ENCODE measurements at regions not wholly inside any gene's neighbourhood (a gene's known extent, or its start where the extent isn't known, plus 50 kb on each side); places are given as distances from the start of the nearest gene placed in this dataset.

- FAIRE-seq (no peak), DNase-seq (ENCODE audit: low read depth, low spot score) (no peak)
- POLR2A ChIA-PET: no interaction called here
- intact Hi-C loops (cut with micrococcal nuclease): no loop called here
- Histone ChIP-seq H3K79me2 (ENCODE audit: control insufficient read depth, insufficient read depth, low read length) (no peaks in the 10 kb centered on the region), H3K27ac (ENCODE audit: insufficient read depth, low read depth, low read length) (no peak overlapping the region), H3K36me3 (ENCODE audit: control insufficient read depth in 2 of 2, extremely low read depth in 1 of 2, insufficient read depth in 2 of 2, low read length in 2 of 2) (no peaks in the 10 kb centered on the region), H4K20me1 (replicated peaks; ENCODE audit: control insufficient read depth, extremely low read depth, insufficient read depth, low read length) (no peaks in the 10 kb centered on the region), H3K27me3 (ENCODE audit: control insufficient read depth in 2 of 2, insufficient read depth in 2 of 2, low read length in 2 of 2) (no peaks in the 10 kb centered on the region), H3K4me1 (ENCODE audit: control insufficient read depth, extremely low read depth, insufficient read depth, low read length) (no peaks in the 10 kb centered on the region), H3K9me1 (replicated peaks; ENCODE audit: control insufficient read depth, extremely low read depth, insufficient read depth, low read length) (no peaks in the 10 kb centered on the region), H3K9ac (replicated peaks; ENCODE audit: extremely low read depth, insufficient read depth, low read length) (no peak overlapping the region), H3K4me3 (replicated peaks in 1 of 3; ENCODE audit: insufficient read depth in 1 of 3, low read depth in 1 of 3, low read length in 3 of 3) (no peak overlapping the region), H3K9me3 (replicated peaks; ENCODE audit: control insufficient read depth, insufficient read depth, low read length) (no peaks in the 10 kb centered on the region), H2AFZ (ENCODE audit: low read depth, low read length) (no peak overlapping the region), H3K4me2 (ENCODE audit: insufficient read depth, low read length) (no peak overlapping the region)
- BruUV-seq (replicated peaks): no TSS peak
- no peak for TF ChIP-seq POLR2AphosphoS5 (IDR thresholded peaks at IDR 0.05; ENCODE audit: insufficient read depth, low read depth, low read length)
- no peak for TF ChIP-seq POLR2A (IDR thresholded peaks at IDR 0.05; ENCODE audit: low read depth, low read length)
- no peak for TF ChIP-seq MYC (IDR thresholded peaks at IDR 0.05; ENCODE audit: low read depth, low read length)
- no peak for TF ChIP-seq GATA2 (IDR thresholded peaks at IDR 0.05; ENCODE audit: insufficient read depth, insufficient read length, low read depth, low read length)
- no peak for TF ChIP-seq EZH2 (IDR thresholded peaks at IDR 0.05; ENCODE audit: borderline replicate concordance, low read depth, low read length, severe bottlenecking)
- TF ChIP-seq MAX (IDR thresholded peaks at IDR 0.05; ENCODE audit: insufficient read depth, insufficient read length): no peak
- TF ChIP-seq FOS (IDR thresholded peaks at IDR 0.05; ENCODE audit: borderline replicate concordance, insufficient read depth, low read length): no peak
- no peak for TF ChIP-seq JUN (IDR thresholded peaks at IDR 0.05; ENCODE audit: borderline replicate concordance, insufficient read depth, insufficient read length, low read depth)
- TF ChIP-seq CTCF (IDR thresholded peaks at IDR 0.05; ENCODE audit: extremely low read depth in 1 of 2, insufficient read depth in 1 of 2, low read depth in 1 of 2, low read length in 2 of 2): no peak
- CTCF ChIA-PET: no interaction called here
- dilution Hi-C loops (cut with MboI; ENCODE audit: extremely low pct_ligation_motif_present, low sequenced_read_pairs): no loop called here
Observed at GRCh38 chr6:66508433-66508832, 801.4 kb upstream of the EYS start.

All from endothelial cell of umbilical vein (primary cell).